ENCODE measurements at regions not wholly inside any gene's neighbourhood (a gene's known extent, or its start where the extent isn't known, plus 50 kb on each side); places are given as distances from the start of the nearest gene placed in this dataset.
"Not testable (repeated sequence)": the region's sequence is repeated elsewhere in the genome, so short reads cannot be mapped to it uniquely, and the experiment has no call there.

DNA sequence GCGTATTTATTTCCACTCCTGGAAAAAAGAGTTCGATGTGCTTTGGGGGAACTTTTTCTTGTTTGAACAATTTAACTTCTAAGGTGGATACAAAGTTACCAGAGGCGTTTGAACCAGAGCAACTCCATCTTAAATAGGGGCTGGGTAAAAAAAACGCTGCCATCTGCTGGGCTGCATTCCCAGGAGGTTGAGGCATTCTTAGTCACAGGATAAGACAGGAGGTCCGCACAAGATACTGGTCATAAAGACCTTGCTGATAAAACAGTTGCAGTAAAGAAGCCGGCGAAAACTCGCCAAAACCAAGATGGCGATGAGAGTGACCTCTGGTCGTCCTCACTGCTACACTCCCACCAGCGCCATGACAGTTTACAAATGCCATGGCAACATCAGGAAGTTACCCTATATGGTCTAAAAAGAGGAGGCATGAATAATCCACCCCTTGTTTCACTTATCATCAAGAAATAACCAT lies 91.5 kb downstream of the DISP1 start:
- not testable (repeated sequence) for H3K27ac ChIP-seq (ENCODE audit: low read depth, low read length)

DNA sequence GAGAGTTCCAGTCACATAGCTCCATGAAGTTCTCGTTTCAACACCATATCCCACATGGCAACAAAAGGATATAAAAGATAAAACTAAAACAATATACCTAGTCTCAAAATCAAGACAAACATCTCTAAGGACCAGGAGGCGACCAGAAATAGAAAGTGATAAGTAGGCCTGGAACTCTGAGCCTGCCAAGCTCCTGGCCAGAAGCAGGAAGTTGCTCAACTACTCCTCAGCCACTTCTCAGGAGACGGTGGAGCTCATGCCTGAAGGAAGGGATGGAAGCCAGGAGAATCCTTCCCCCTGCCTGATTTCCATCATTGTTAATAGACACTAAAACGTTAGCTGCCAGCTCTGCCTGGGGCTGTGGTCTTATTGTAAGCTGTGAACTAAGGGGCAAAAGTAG lies 94.7 kb downstream of the DISP1 start:
- no peaks in the 10 kb centered on the region for H3K36me3 ChIP-seq (ENCODE audit: control insufficient read depth in 3 of 3, insufficient read depth in 3 of 3, low read length in 3 of 3)
- peaks cover 7 to 12% (median 11%) of the 10 kb centered on the region in 3 donors for H3K4me1 ChIP-seq (ENCODE audit: control insufficient read depth in 3 of 3, insufficient read depth in 3 of 3, low read length in 3 of 3)
- peak overlapping the region; percentile 58 for H3K27ac ChIP-seq (ENCODE audit: low read depth, low read length)
- H3K9ac ChIP-seq (ENCODE audit: low read depth in 1 of 3, low read length in 3 of 3), result no peak overlapping the region
- H3K4me3 ChIP-seq (ENCODE audit: low read length in 3 of 3), result no peak overlapping the region
- no peaks in the 10 kb centered on the region for H3K9me3 ChIP-seq (ENCODE audit: control insufficient read depth in 3 of 3, low read length in 3 of 3)
- no peaks in the 10 kb centered on the region for H3K27me3 ChIP-seq (ENCODE audit: control insufficient read depth in 3 of 3, insufficient read depth in 3 of 3, low read length in 3 of 3)

More for the DNA sequence above, 91.5 kb downstream of the DISP1 start:
- peaks cover 7 to 12% (median 11%) of the 10 kb centered on the region in 3 donors for H3K4me1 ChIP-seq (ENCODE audit: control insufficient read depth in 3 of 3, insufficient read depth in 3 of 3, low read length in 3 of 3)
- H3K9me3 ChIP-seq (ENCODE audit: control insufficient read depth in 3 of 3, low read length in 3 of 3); H3K4me3 ChIP-seq (ENCODE audit: low read length in 3 of 3); H3K9ac ChIP-seq (ENCODE audit: low read depth in 1 of 3, low read length in 3 of 3); H3K27me3 ChIP-seq (ENCODE audit: control insufficient read depth in 3 of 3, insufficient read depth in 3 of 3, low read length in 3 of 3); H3K36me3 ChIP-seq (ENCODE audit: control insufficient read depth in 3 of 3, insufficient read depth in 3 of 3, low read length in 3 of 3): not testable (repeated sequence)

GRCh38 chr1:222910699-222911098 lies 95.9 kb downstream of the DISP1 start:
- Histone ChIP-seq H3K9me3 (ENCODE audit: control insufficient read depth in 3 of 3, low read length in 3 of 3) (no peaks in the 10 kb centered on the region), H3K36me3 (ENCODE audit: control insufficient read depth in 3 of 3, insufficient read depth in 3 of 3, low read length in 3 of 3) (no peaks in the 10 kb centered on the region), H3K27me3 (ENCODE audit: control insufficient read depth in 3 of 3, insufficient read depth in 3 of 3, low read length in 3 of 3) (no peaks in the 10 kb centered on the region), H3K4me3 (ENCODE audit: low read length in 3 of 3) (no peak overlapping the region), H3K9ac (ENCODE audit: low read depth in 1 of 3, low read length in 3 of 3) (no peak overlapping the region), H3K4me1 (ENCODE audit: control insufficient read depth in 3 of 3, insufficient read depth in 3 of 3, low read length in 3 of 3) (peaks cover 7 to 18% (median 11%) of the 10 kb centered on the region in 3 donors), H3K27ac (ENCODE audit: low read depth, low read length) (no peak overlapping the region)

- Histone ChIP-seq H3K36me3 (ENCODE audit: control insufficient read depth in 3 of 3, insufficient read depth in 3 of 3, low read length in 3 of 3) (no peaks in the 10 kb centered on the region), H3K27ac (ENCODE audit: low read depth, low read length) (no peak overlapping the region), H3K4me1 (ENCODE audit: control insufficient read depth in 3 of 3, insufficient read depth in 3 of 3, low read length in 3 of 3) (peaks cover 7 to 18% (median 11%) of the 10 kb centered on the region in 3 donors), H3K9me3 (ENCODE audit: control insufficient read depth in 3 of 3, low read length in 3 of 3) (peaks cover 0 to 1% (median 0%) of the 10 kb centered on the region in 3 donors), H3K4me3 (ENCODE audit: low read length in 3 of 3) (no peak overlapping the region), H3K9ac (ENCODE audit: low read depth in 1 of 3, low read length in 3 of 3) (no peak overlapping the region), H3K27me3 (ENCODE audit: control insufficient read depth in 3 of 3, insufficient read depth in 3 of 3, low read length in 3 of 3) (no peaks in the 10 kb centered on the region)
Observed at GRCh38 chr1:222911866-222912265, 97.0 kb downstream of the DISP1 start.

GRCh38 chr1:222912730-222913129 lies 97.9 kb downstream of the DISP1 start:
- no peak overlapping the region for H3K9ac ChIP-seq (ENCODE audit: low read depth in 1 of 3, low read length in 3 of 3)
- no peaks in the 10 kb centered on the region for H3K36me3 ChIP-seq (ENCODE audit: control insufficient read depth in 3 of 3, insufficient read depth in 3 of 3, low read length in 3 of 3)
- H3K27me3 ChIP-seq (ENCODE audit: control insufficient read depth in 3 of 3, insufficient read depth in 3 of 3, low read length in 3 of 3), result no peaks in the 10 kb centered on the region
- no peak overlapping the region for H3K27ac ChIP-seq (ENCODE audit: low read depth, low read length)
- peaks cover 7 to 18% (median 11%) of the 10 kb centered on the region in 3 donors for H3K4me1 ChIP-seq (ENCODE audit: control insufficient read depth in 3 of 3, insufficient read depth in 3 of 3, low read length in 3 of 3)
- H3K4me3 ChIP-seq (ENCODE audit: low read length in 3 of 3), result no peak overlapping the region
- H3K9me3 ChIP-seq (ENCODE audit: control insufficient read depth in 3 of 3, low read length in 3 of 3), result peaks cover 0 to 4% (median 0%) of the 10 kb centered on the region in 3 donors

DNA sequence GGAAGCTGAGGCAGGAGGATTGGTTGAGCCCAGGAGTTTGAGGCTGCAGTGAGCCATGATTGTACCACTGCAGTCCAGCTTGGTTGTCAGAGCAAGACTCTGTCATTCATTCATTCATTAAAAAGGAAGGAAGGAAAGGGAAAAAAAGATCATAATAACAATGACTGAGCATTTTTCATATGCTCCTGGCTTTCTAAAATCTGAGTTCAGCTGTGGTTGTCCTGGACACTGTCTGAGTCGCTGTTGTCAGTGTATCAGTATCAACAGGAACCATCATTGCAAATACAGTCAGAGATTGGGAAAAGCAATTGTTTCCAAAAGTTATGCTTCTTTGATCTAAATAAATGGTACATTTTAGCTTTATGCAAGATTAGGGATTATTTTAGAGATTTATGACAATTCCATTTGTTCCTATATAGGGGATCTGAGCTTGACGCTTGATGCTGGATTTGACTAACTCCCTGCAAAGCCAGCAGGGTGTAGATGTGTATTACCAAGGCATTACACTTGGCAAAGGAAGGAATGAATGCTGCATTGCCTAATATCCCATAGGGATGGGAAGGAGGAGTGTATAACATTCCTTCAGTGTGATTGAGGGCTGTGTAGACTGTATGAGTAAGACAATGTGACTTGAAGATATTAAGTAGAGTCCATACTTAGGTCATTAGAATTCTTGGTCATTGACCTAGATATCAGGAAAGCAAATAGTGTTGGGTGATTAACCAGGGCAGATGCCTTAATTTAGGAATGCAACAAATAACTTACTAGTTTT lies 100.2 kb downstream of the DISP1 start:
- Histone ChIP-seq H3K27me3 (ENCODE audit: control insufficient read depth in 3 of 3, insufficient read depth in 3 of 3, low read length in 3 of 3) (no peaks in the 10 kb centered on the region), H3K4me3 (ENCODE audit: low read length in 3 of 3) (no peak overlapping the region), H3K9me3 (ENCODE audit: control insufficient read depth in 3 of 3, low read length in 3 of 3) (peaks cover 0 to 4% (median 0%) of the 10 kb centered on the region in 3 donors), H3K36me3 (ENCODE audit: control insufficient read depth in 3 of 3, insufficient read depth in 3 of 3, low read length in 3 of 3) (no peaks in the 10 kb centered on the region), H3K4me1 (ENCODE audit: control insufficient read depth in 3 of 3, insufficient read depth in 3 of 3, low read length in 3 of 3) (peaks cover 0 to 8% (median 4%) of the 10 kb centered on the region in 3 donors), H3K9ac (ENCODE audit: low read depth in 1 of 3, low read length in 3 of 3) (no peak overlapping the region), H3K27ac (ENCODE audit: low read depth, low read length) (no peak overlapping the region)

DNA sequence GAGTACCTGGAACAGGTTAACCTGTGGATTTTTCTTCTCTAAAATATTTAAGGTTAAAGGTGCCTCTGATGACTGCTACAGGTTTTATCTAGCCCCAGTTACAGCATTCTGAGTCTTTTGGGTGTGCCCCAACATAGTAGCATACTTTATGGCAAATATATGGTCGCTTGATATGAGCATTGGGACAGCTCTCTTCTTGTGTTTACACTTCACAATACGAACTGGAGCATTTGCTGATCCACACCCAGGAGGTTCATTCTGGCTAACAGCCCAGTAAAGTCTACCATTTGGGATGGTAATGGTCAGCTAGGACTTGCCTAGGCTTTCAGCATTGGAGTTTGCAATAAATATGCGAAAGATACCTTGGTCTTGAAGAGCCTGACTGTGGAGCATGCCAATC lies 101.3 kb downstream of the DISP1 start:
- H3K36me3 ChIP-seq (ENCODE audit: control insufficient read depth in 3 of 3, insufficient read depth in 3 of 3, low read length in 3 of 3), result no peaks in the 10 kb centered on the region

GRCh38 chr1:222918801-222919477 lies 104.1 kb downstream of the DISP1 start:
- Histone ChIP-seq H3K4me1 (ENCODE audit: control insufficient read depth in 3 of 3, insufficient read depth in 3 of 3, low read length in 3 of 3) (peaks cover 0 to 6% (median 0%) of the 10 kb centered on the region in 3 donors), H3K9me3 (ENCODE audit: control insufficient read depth in 3 of 3, low read length in 3 of 3) (peaks cover 0 to 4% (median 0%) of the 10 kb centered on the region in 3 donors), H3K36me3 (ENCODE audit: control insufficient read depth in 3 of 3, insufficient read depth in 3 of 3, low read length in 3 of 3) (no peaks in the 10 kb centered on the region), H3K27ac (ENCODE audit: low read depth, low read length) (no peak overlapping the region), H3K9ac (ENCODE audit: low read depth in 1 of 3, low read length in 3 of 3) (no peak overlapping the region), H3K4me3 (ENCODE audit: low read length in 3 of 3) (no peak overlapping the region), H3K27me3 (ENCODE audit: control insufficient read depth in 3 of 3, insufficient read depth in 3 of 3, low read length in 3 of 3) (no peaks in the 10 kb centered on the region)

More for the DNA sequence above, 101.3 kb downstream of the DISP1 start:
- H3K4me1 ChIP-seq (ENCODE audit: control insufficient read depth in 3 of 3, insufficient read depth in 3 of 3, low read length in 3 of 3), result peaks cover 0 to 6% (median 0%) of the 10 kb centered on the region in 3 donors
- H3K4me3 ChIP-seq (ENCODE audit: low read length in 3 of 3), result no peak overlapping the region
- no peaks in the 10 kb centered on the region for H3K27me3 ChIP-seq (ENCODE audit: control insufficient read depth in 3 of 3, insufficient read depth in 3 of 3, low read length in 3 of 3)
- no peak overlapping the region for H3K27ac ChIP-seq (ENCODE audit: low read depth, low read length)
- no peak overlapping the region for H3K9ac ChIP-seq (ENCODE audit: low read depth in 1 of 3, low read length in 3 of 3)
- H3K9me3 ChIP-seq (ENCODE audit: control insufficient read depth in 3 of 3, low read length in 3 of 3), result peaks cover 0 to 4% (median 0%) of the 10 kb centered on the region in 3 donors

- Histone ChIP-seq H3K9me3 (ENCODE audit: control insufficient read depth in 3 of 3, low read length in 3 of 3) (peaks cover 0 to 4% (median 0%) of the 10 kb centered on the region in 3 donors), H3K4me3 (ENCODE audit: low read length in 3 of 3) (no peak overlapping the region), H3K9ac (ENCODE audit: low read depth in 1 of 3, low read length in 3 of 3) (no peak overlapping the region), H3K27me3 (ENCODE audit: control insufficient read depth in 3 of 3, insufficient read depth in 3 of 3, low read length in 3 of 3) (no peaks in the 10 kb centered on the region), H3K4me1 (ENCODE audit: control insufficient read depth in 3 of 3, insufficient read depth in 3 of 3, low read length in 3 of 3) (peaks cover 0 to 6% (median 0%) of the 10 kb centered on the region in 3 donors), H3K36me3 (ENCODE audit: control insufficient read depth in 3 of 3, insufficient read depth in 3 of 3, low read length in 3 of 3) (no peaks in the 10 kb centered on the region), H3K27ac (ENCODE audit: low read depth, low read length) (no peak overlapping the region)
Observed at GRCh38 chr1:222919478-222919865, 104.6 kb downstream of the DISP1 start.

DNA sequence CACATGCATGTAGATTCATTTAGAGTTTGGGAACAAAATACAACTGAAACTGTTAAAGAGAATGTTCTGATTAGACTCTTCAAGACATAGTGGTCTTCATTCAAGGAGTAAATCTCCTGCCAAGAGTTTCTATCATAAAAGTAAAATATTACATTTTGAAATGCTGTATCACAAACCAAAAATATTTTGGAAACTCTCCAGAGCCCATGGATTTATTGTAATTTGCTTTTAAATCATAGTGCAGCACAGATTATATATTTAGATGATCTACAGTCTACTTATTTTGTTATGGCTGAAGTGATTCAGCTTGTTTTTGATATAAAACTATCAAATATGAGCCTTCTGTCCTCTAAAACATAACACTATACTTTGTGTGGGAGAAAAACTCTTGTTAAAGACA lies 105.3 kb downstream of the DISP1 start:
- no peak overlapping the region for H3K27ac ChIP-seq (ENCODE audit: low read depth, low read length)
- H3K4me1 ChIP-seq (ENCODE audit: control insufficient read depth in 3 of 3, insufficient read depth in 3 of 3, low read length in 3 of 3), result peaks cover 0 to 5% (median 0%) of the 10 kb centered on the region in 3 donors
- peaks cover 0 to 4% (median 0%) of the 10 kb centered on the region in 3 donors for H3K9me3 ChIP-seq (ENCODE audit: control insufficient read depth in 3 of 3, low read length in 3 of 3)
- H3K9ac ChIP-seq (ENCODE audit: low read depth in 1 of 3, low read length in 3 of 3), result no peak overlapping the region
- H3K27me3 ChIP-seq (ENCODE audit: control insufficient read depth in 3 of 3, insufficient read depth in 3 of 3, low read length in 3 of 3), result no peaks in the 10 kb centered on the region
- H3K36me3 ChIP-seq (ENCODE audit: control insufficient read depth in 3 of 3, insufficient read depth in 3 of 3, low read length in 3 of 3), result no peaks in the 10 kb centered on the region
- no peak overlapping the region for H3K4me3 ChIP-seq (ENCODE audit: low read length in 3 of 3)
